Stimulated activated CD4-positive, alpha-beta T cell treated with anti-CD3 and anti-CD28 coated beads, Interleukin-4, amount 100 ng/mL, for 1 hour (primary cell): ENCODE measurements at regions not wholly inside any gene's neighbourhood (a gene's known extent, or its start where the extent isn't known, plus 50 kb on each side); places are given as distances from the start of the nearest gene placed in this dataset.

Experiments used
- DNase-seq: peaks from one replicate; pipeline ENCODE4 v3.0.0-alpha.2; 2020

DNA sequence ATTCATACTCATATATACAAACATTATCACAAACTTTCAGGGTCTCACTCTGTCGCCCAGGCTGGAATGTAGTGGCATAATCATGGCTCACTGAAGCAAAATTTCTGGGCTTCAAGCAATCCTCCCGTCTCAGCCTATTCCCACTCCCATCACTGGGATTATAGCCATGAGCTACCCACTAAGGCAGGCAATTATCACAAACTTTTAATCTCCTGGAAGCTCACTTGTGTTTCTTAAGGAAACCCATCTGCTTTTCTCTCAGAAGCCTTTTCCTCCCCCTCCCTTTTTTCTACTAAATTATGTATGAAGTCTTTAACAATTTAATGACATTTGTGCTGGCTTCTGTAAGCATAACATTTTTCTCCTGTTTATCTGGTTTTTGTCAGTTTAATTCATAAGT is 170.5 kb downstream of the AREG start:
- DNase-seq = no peak

DNA sequence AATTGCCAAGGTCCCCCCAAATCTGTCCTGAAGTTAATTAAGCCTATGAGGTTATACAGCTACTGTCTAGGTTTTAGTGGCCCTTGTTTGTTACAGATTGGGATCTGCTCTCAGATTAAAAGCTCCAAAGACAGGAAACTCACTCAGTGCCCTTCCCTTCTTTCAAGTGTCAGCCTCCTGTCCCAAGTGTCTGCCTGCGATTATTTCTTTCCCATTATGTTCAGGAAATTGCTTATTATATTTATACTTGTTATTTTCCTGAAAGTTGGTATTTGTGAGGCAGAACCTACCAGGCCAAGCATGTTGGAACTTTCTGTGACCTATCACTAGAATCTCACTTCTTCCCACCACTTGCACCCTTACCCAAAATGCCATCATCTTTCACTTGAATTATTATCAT is 173.2 kb downstream of the AREG start:
- DNase-seq = no peak

DNA sequence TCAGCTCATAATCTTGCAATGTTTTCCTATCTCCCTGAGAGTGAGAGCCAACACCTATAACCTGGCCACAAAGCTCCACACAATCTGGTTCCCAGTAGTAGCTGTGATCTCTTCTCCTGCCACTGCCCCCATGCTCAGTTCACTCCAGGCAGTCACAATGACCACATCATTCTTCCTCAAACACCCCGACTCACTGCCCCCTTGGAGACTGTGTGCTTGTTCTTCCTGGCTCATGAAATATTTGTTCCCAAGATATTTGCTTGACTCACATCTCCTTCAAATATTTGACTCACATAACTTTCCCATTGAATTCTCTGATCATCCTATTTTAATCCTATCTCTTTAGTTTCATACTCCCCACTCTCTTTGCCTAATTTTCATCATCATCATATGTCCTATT is 173.7 kb downstream of the AREG start:
- DNase-seq = no peak

DNA sequence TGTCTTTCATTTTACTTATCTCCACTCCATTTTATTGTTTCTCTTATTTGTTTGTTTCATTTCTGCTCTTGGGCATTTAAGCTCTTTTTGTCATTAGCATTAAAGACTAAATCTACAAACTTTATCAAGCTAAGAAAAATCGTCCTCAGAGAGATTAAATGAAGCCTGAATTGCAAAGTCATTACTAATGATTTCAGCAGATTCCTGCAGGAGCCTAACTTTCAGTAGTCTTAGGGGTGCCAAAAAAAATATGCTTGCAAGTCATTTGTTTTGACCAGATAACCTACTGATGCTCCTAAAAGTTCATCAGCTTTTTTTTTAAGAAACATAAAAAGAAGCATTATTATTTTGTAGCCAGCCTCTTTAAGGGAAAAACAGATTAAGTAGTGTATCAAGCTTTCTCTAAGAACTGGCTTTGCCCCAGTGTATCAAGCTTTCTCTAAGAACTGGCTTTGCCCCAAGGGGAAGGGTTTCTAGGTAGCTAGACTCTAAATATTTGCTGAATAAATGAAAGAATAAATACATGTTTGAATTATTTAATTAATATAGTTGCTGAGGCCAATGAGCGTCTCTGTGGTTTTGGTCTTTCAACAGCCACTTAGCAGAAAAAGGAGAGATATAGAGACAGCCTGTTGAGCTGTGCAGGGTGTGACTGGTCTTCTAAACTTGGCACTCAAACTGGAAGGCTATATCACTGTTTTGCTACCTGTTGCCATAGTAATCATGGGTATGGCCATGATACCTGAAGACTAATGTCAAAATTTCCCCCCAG is 174.2 kb downstream of the BTC start:
- no peak for DNase-seq

DNA sequence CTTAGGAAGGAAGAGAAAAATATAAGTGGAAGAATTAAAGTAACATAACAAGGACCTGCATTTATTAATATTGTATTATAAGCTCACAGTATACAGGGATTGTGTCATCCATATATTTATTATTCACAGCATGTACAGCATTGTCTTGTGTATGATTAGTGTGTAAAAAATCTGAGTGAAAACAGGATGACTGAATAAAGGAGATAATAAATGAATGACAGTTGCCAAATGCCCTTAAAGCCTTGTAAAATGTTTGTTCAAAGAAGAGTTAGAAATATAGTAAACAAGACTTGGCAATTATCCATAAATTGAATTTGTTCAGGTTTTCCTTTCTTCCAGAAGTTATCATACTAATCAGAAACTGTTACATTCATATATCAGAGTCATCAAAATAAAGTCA is 172.7 kb downstream of the BTC start:
- no peak for DNase-seq

DNA sequence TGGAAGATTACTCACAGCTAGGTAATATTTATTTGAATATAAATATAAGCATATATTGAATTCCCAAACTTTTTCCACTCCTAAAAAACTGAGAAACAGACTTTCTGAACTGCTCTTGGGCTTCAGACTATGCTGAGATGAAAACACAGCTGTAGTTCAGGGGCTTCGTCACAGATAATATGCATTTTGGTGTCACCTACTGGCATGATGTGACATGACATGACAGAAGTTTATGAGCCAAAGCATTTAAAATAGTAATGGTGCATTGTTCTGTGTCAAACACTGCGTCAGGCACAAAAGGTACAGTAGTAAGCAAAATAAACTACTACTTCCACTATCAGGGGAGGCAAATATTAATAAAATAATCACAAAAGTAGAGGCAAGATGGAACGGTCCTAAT is 171.3 kb downstream of the BTC start:
- no peak for DNase-seq

DNA sequence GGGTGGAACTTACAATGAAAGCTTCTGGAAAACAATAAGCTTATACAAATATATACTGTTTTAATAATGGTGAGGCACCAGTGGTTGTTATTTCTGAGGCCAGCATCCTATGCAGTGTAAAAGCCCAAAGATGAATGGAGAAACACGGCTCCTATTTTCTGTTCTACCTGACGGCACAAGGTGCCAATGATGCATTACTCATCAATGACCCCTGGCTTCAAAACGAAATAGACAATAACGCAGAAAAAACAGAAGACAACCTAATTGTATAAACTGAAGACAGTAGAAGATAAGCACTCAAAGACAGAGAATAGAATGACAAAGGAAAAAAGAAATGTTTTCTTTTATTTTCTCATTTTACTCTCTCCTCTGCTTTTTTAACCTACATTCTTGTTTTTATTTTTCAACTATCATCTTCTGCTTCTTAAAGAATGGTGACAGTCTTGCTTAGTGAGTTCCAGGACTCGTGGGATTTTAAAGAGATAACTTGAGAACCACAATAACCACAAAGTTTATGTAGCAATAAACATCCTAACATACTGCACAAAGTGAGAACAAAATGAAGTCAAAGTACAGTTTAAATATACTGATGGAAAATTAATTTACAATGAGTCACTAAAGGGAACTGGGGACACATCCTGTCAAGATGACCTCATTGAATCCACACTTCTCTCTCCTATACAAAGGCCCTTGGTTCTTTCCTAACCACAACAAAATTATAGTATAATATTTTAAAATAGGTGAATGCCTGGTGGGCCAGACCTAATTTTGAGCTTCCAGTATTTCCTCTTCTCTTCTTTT is 169.8 kb downstream of the BTC start:
- no peak for DNase-seq

DNA sequence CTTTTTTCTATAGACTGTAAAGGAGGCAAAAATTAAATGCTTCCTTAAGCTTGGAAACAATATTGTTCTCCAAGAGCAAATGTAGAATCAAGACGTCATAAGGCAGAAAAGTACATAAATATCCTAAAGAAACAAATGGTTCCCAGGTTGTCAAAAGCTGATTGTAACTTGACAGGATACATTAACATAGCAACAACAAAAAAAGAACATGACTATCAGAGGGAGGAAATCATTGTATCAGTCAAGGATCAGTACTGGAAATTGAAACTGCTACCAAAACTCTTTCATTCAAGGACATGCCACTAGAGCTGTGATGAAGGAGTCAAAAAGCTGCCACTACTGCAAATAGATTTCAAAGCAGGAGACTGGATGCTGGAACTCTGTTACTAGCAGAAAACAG is 168.3 kb downstream of the BTC start:
- DNase-seq = no peak

DNA sequence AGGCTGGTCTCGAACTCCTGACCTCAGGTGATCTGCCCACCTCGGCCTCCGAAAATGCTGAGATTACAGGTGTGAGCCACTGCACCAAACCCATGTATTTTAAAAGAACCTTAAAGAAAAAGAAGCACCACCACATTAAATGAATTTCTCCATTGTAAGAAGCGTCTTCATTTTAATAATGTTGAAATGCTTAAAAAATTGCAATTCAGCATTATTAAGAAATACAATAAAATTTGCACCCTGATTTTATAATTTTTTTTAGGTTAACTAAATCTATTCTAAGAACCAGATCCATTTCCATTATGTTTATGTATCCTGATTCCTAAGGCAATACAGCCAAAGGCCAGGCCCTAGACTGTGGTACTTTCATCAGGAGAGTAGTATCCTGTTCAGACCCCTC is 167.2 kb downstream of the BTC start:
- no peak for DNase-seq

DNA sequence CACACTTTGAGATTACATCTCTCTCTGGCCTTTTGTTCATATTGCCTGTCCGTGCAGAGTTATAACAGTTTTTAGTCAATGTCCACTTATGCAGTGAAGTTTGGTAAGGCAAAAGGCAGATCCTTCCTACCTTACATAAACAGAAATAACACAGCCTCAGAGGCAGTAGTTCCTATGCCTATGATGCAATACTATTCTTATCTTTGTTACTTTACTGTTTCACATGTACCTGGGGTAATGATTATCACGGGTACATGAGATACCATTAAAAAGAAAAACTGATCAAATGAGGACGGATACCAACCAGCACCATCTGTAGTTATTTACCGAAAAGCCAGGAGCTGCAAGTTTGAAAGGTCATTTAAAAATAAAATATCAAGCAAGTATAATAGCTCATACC is 166.8 kb downstream of the BTC start:
- DNase-seq = no peak

DNA sequence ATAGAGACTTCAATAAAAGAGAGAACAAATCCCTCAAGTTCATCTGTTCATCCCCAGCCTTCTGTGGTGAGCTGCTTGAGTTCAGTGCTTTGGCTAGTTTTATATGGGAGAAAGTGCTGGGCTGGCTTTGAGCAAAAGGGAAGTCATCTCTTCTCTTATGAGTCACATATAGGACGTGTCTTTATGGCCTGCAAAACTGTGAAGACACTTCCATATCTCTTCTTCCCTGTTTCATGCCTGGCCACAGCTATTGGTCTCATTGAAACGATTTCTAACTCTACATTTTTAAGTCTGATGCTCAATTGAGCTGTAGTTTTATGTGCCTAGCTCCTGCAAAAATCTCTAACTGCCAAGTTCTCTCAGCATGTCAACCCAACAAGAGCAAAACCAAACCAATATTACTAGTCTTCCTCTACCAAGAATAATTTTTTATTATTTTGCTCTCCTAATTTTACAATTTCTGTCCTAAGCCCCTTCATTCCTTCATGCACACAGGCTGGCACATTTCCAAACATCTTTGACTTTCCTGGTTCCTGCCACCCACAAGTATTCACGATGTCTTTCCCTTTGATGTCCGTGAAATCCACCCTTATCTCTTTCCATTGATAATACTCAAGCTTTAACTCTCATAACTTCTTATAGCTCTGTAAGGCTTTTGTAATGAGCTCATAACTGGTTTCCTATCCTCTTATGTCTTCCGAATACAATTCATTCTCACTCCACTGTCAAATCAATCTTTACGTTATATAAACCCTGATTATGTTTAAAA is 165.3 kb downstream of the BTC start:
- DNase-seq = no peak

DNA sequence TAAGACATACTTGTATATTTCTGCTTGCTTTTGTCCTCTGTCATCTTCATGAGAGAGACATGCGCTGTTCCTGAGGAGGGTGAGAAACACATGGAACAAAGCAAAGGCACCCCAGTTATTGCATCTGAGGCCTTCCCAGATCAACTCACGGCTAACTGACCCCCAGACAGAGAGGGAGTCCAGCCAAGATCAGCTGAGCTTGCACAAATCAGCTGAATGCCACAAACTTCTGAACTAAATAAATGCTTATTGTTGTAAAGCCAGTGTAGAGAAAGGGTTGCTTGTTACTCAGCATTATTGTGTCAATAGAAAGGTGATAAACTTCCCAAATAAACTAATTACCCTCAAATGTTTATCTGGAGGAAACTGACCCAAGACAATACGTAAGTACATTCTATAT is 163.8 kb downstream of the BTC start:
- no peak for DNase-seq

DNA sequence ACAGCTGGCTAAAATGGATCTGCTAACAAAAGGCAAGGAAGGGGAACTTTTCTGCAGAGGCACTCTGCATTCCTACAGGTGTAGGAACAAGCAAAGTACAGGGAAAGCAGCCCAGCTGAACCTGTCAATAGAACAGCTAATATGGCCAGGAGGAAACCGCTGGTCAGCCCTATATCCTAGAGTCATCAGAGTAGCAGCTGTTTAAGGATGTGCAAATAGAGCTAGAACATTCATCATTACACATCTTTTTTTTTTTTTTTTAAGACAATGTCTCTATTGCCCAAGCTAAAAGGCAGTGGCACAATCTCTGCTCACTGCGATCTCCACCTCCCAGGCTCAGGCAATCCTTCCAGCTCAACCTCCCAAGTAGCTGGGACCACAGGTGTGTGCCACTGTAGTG is 163.0 kb downstream of the BTC start:
- DNase-seq = no peak

DNA sequence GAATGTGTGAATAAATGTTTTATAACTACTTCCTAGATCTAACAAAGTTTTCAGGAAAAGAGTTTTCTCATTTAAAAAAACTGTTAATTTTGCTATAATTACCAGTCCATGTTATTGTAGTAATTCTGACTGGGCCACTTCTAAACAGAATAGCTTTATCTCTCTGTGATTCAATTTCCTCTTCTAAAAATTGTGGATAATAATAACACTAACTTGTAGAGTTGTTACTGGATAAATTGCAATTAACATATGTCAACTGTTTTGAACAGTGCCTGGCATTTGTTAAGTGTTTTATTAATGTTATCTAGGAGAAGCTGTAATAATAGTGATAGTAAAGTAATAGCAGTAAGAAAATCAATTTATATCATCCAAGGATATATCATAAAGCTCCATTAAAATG is 162.3 kb downstream of the BTC start:
- no peak for DNase-seq

DNA sequence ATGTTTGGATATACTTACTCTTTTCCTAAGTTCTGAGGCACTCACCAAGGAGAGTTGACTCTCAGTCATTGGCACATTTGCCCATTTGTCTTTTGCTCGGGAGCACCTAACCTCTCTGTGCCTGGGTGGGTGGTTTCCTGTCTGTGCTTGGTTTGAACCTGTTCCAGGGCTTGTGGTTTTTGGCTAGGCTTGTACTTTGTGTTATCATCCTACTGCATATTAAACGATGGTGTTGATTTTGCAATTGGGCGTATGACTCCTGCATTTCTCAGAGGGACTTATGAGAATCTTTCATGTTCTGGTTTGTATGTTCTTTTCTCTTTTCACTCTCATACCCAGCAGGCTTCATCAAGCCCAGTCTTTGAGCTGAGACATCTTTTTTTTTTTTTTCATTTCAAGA is 161.7 kb downstream of the BTC start:
- peak; percentile 2 for DNase-seq

DNA sequence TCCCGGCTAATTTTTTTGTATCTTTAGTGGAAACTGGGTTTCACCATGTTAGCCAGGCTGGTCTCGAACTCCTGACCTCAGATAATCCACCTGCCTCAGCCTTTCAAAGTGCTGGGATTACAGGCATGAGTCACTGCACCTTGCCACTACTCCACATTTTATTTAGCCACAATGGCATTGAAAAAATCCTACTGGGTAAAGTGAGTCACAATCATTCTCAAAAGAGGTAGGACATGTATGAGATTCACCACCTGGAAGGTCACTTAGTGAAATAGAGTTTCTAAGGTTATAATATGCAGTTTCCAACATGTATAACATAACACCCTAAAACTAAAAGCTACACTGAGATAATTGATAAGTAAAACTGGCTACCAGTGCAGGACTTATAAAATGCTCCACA is 159.2 kb downstream of the BTC start:
- DNase-seq = no peak

DNA sequence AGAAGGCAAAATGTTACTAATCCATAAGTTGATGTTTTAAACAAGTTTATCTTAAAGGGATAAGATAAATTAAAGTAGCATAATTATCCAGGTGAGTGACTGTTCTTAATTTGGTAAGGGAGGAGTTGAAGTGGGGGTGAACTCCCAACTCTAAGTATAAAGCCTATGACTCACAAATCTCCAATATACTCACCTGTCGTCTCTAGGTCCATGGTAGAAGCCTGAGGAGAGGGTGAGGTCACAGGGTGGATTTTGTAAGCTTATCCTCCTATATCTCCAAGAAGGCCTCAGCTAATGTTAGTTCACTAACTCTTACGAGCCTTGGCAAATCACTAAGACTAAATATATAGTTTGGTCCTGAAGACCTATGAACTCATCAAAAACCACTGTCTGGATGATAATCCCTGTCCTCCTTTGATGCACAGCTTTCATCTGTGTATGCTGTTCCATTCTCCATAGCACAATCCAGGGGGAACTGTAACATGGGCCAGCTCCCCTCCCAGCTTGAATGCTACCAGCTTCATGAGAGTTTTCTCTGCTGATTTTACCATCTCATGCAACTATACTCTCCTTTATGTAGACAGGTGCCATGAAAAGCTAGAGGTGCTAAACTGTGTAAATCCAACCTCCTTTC is 158.7 kb downstream of the BTC start:
- DNase-seq = no peak

DNA sequence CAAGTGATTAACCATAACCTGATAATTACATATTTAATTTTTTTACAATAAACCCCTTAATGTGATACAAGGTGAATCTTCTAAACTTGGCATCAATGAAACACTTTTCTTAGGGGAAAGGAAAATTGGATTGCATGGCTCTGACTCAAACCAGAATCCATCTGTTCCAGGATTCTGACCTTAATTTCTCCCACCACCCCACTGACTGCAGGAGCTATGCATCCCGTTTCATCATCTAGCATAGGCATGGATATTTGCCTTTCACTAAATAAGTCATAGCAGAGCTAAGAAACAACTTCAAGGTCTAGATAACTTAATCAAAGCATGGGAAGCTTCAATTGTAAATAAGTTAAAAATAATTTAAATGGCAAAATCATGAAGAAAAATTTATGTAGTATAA is 156.3 kb downstream of the BTC start:
- DNase-seq = no peak

DNA sequence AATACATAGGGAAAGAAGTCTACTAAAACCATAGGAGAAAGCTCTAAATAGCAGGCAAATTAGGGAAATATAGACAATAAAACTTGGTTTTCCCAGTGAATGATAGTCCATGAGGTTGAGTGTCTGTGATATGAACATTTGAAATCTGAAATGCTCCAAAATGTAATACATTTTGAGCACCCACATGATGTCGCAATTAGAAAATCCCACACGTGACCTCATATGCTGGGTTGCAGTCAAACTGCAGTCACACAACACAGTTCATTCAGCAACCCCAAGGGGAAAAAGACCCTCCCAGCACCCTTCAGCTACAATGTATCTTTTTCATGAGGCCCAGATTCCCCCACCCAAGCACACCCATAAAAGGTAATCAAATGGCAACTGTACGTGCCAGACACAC is 155.6 kb downstream of the BTC start:
- DNase-seq = no peak

DNA sequence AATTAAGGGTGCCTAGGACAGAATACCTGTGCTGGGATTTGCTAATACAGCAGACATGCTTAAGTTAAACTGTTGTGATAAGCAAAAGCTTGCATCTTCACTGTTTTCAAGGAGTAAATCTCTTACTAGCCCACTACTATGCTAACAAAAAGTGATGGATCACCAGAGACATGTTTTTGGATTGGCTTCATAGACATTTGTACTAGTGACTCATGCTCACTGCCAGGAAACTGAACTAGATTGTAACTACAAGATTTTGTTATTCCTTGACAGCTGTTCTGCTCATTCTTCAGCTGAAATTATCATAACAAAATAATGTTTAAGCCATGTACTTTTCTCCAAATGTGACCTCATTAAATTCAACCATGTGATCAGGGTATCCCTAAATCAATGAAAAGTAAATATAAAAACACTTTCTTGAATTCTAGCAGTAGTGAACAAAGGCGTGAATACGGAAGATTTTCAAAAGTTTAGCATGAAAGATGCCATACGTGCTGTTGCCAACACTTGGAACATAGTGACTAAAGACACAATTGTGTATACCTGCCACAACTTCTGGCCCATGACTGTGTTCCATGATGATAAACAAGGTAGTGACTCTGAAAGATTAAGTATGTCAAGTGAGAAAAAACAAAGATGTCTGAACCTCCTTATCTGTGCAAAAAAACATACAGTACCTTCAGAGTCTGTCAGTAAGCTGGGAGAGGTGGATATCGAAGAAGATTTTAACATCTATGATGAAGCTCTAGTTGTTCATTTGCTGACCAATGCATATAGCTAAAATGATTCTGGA is 154.0 kb downstream of the BTC start:
- DNase-seq = no peak

DNA sequence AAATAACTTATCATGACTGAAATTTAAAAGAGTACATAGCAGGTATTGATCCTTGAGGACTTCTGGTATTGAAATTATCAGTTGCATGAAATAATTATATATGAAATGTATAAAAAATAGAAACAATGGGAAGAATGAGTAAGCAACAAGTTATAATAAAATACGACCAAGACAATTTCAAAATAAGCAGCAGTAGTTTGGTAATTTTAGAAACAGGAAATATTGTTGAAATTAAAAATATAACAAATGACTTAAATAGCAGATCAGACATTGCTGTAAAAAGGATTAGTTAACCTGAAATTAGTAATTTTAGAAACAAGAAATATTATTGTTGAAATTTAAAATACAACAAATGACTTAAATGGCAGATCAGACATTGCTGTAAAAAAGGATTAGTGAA is 152.3 kb downstream of the BTC start:
- DNase-seq = no peak

DNA sequence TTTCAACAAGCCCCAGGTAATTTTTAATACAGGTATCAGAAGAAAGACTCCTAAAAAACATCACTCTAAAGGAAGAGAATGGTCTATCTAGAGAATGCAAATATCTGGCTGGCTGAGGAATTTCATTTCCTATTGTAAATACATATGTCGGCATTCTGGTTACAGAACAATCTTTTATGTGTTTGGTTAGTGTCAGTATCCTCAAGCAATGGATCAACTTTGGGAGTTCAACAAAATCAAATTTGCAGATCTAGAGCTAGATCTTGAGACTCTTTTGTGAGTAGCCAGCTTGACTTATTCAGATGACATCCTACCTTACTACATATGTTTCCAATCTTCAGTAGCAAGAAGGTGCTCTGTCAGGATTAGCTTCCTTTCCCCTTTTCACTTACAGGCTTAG is 145.1 kb downstream of the BTC start:
- no peak for DNase-seq

DNA sequence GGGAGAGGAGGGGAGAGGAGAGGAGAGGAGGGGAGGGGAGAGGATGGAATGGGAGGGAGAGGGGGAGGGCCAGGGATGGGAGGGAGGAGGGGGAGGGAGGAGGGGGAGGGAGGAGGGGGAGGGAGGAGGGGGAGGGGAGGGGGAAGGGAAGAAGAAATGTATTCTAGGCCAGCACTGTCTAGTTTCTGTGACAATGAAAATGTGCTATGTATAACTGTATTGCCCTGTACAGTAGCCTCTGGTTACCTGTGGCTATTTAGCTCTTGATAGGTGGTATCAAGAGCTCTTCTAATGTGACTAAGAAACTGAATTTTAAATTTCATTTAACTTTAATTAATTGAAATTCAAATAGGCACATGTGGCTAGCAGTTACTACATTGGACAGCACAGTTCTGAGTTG is 143.1 kb downstream of the BTC start:
- DNase-seq = no peak
